ENCODE measurements at regions not wholly inside any gene's neighbourhood (a gene's known extent, or its start where the extent isn't known, plus 50 kb on each side); places are given as distances from the start of the nearest gene placed in this dataset.

DNA sequence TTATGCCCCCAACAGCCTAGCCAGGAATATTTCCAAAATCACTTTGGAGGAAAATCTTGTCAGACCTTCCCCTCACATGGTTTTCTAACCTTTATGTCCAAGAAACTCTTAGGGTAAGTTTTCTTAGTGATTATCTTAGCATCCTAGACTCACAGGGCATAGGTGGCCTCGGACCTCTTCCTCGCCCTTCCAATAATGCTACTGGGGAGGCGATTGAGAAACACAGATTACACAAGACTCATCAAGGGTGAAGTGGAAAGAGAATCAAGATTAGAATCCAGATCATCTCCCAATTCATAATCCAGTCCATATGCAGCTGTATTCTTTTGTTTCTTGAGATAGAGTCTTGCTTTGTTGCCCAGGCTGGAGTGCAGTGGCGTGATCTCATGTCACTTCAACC is 358.4 kb upstream of the CDH5 start:
- TF ChIP-seq, protein P1, sequence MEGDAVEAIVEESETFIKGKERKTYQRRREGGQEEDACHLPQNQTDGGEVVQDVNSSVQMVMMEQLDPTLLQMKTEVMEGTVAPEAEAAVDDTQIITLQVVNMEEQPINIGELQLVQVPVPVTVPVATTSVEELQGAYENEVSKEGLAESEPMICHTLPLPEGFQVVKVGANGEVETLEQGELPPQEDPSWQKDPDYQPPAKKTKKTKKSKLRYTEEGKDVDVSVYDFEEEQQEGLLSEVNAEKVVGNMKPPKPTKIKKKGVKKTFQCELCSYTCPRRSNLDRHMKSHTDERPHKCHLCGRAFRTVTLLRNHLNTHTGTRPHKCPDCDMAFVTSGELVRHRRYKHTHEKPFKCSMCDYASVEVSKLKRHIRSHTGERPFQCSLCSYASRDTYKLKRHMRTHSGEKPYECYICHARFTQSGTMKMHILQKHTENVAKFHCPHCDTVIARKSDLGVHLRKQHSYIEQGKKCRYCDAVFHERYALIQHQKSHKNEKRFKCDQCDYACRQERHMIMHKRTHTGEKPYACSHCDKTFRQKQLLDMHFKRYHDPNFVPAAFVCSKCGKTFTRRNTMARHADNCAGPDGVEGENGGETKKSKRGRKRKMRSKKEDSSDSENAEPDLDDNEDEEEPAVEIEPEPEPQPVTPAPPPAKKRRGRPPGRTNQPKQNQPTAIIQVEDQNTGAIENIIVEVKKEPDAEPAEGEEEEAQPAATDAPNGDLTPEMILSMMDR (IDR thresholded peaks at IDR 0.05; ENCODE audit: insufficient read depth, low read depth, low read length), result no peak
- DNase-seq (ENCODE audit: low read depth), result no peak
- H3K4me3 ChIP-seq (ENCODE audit: low read depth, low read length), result no peak overlapping the region

DNA sequence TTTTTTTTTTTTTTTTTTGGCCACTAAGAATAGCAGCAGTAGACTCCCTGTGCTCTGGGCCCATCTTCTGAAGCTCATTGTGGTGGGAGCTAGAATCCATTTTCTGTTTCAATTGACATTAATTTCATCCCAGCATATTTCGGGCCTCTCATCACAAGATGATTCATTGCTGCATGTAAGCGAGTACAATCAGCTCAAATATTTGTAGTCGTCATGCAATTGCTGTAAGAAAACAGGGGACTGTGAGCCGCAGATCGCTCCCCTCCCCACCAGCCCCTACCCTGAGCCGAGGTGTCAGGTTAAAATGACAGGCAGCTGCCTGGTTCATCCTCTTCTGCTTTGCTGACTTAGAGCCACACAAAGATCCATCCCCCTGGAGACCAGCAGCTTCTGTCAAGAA is 358.8 kb upstream of the CDH5 start:
- TF ChIP-seq, protein P1 (IDR thresholded peaks at IDR 0.05; ENCODE audit: insufficient read depth, low read depth, low read length), result no peak

DNA sequence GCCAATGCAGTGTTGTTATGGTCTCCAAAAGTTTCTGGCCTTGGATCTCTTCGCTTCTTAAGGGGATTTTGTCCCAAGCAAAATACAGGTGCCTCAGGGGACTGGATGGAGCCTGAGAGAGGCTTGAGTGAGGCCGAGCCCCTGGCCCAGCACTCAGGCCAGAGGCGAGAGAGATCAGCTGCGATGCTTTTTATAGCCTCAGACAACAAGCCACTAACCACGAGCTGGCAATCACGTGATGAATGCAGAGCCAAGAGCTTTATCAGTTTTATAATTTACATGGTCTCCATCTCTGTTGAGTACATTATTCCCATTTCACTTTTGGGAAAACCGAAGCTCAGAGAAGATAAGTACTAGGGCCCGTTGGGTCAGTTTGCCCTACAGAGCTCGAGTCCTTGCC is 360.0 kb upstream of the CDH5 start:
- TF ChIP-seq, protein P1 (IDR thresholded peaks at IDR 0.05; ENCODE audit: insufficient read depth, low read depth, low read length), result no peak
- H3K4me3 ChIP-seq (ENCODE audit: low read depth, low read length), result no peak overlapping the region
- no peak for DNase-seq (ENCODE audit: low read depth)

More for the DNA sequence above, 358.8 kb upstream of the CDH5 start:
- DNase-seq (ENCODE audit: low read depth), result peak; percentile 23
- H3K4me3 ChIP-seq (ENCODE audit: low read depth, low read length), result no peak overlapping the region

DNA sequence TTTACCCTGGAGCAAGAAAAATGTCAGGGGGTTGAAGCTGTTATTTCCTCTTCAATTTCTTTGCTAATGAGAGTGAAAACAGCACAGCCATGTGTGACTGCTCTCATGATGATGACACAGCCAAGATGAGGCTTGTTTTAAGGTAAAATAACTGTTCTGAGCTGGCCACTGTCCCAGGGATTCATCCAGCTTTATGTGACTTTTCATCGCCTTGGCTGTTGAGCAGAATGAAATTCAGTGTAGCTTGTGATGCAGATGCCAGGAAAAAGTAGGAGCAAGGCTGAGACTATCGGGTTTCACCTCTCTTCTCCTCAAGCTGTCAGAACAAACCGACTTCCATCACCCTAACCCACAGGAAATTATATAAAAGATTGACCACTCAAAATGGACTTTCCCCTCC is 361.8 kb upstream of the CDH5 start:
- TF ChIP-seq, protein P1 (IDR thresholded peaks at IDR 0.05; ENCODE audit: insufficient read depth, low read depth, low read length), result no peak
- H3K4me3 ChIP-seq (ENCODE audit: low read depth, low read length), result no peak overlapping the region
- peak; percentile 30 for DNase-seq (ENCODE audit: low read depth)

DNA sequence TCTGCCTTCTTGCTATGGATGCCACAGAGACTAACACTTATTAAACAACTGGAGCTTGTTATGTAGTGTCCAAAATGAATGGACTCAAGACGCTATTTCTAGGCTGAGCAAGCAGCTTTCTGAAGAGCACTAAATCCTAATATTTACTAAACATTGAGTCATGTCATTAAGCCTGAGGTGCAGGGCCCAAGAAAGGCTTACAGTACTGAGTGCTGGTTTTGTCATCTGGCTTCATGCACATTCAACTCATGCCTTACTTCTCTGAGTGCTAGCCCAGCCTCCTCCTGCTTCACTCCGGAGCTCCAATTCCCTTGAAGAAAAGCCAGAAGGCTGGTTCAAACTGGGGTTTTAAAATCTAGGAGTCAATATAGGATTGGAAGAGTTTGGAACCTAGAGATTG is 363.3 kb upstream of the CDH5 start:
- no peak overlapping the region for H3K4me3 ChIP-seq (ENCODE audit: low read depth, low read length)
- DNase-seq (ENCODE audit: low read depth), result peak; percentile 59
- TF ChIP-seq, protein P1 (IDR thresholded peaks at IDR 0.05; ENCODE audit: insufficient read depth, low read depth, low read length), result no peak

DNA sequence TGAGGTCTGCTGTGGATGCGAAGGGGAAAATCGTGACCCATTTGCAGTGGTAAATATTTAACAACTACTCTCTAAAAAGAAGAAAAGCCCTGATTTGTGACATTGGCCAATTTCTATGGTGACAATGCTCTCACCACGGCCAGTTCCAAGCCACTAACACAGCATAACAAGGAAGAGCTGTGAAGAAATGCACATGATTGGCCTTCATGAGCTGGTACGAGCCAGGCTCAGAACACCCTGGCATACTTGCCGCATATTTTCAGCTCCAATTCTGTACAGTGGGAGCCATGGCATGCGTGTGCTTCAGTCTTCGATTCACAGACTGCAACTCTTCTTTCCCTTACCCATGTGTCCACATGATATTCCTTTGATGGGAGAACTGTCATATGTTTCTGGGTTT is 363.9 kb upstream of the CDH5 start:
- no peak for DNase-seq (ENCODE audit: low read depth)
- TF ChIP-seq, protein P1 (IDR thresholded peaks at IDR 0.05; ENCODE audit: insufficient read depth, low read depth, low read length), result no peak
- H3K4me3 ChIP-seq (ENCODE audit: low read depth, low read length), result no peak overlapping the region

DNA sequence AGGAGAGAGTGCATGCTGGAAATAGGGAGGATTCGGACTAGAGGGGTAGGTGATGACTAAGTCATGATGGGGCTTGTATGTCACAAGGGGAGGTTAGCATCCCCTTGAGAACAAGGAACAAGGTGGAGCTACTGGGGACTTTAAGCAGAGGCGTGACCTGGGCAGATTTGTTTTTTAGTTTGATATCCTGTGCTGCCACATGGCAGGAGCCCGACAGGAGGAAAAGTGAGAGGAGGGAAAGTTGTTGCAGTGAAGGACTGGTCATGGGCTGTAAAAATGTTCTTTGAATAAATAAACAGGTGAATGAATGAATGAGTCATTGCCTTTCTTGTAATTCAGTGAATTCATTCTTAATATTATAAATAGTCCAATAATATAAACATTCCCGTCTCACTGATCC is 365.1 kb upstream of the CDH5 start:
- no peak overlapping the region for H3K4me3 ChIP-seq (ENCODE audit: low read depth, low read length)
- no peak for DNase-seq (ENCODE audit: low read depth)
- TF ChIP-seq, protein P1 (IDR thresholded peaks at IDR 0.05; ENCODE audit: insufficient read depth, low read depth, low read length), result no peak

Measured in fibroblast of villous mesenchyme (primary cell).